HCT116 (cell line): ENCODE measurements at regions not wholly inside any gene's neighbourhood (a gene's known extent, or its start where the extent isn't known, plus 50 kb on each side); places are given as distances from the start of the nearest gene placed in this dataset.

Experiments used
- ATAC-seq: fragments of 200-7000 bp; cut with Tn5 transposase; 2 replicates; pipeline ENCODE4 v1.9.1; 2020; ENCODE audit warnings: mild to moderate bottlenecking, moderate library complexity
- BruUV-seq: library from RNA; stranded (reverse); fragments of 400-500 nt; replicated peaks from 2 replicates; lab custom pipeline; 2021; lab: Mats Ljungman, UMichigan
- CTCF ChIA-PET: fragments of 300-600 bp; sonication (Branson Sonifier 250); formaldehyde crosslinking; loops from one replicate; lab custom pipeline; 2021; ENCODE audit warnings: antibody characterized with exemption; lab: Charles Lee
- POLR2A ChIA-PET: fragments of 300-600, 350-600 bp; sonication (Branson Sonifier 250); formaldehyde crosslinking; loops from one replicate; lab custom pipeline; 2021; ENCODE audit warnings: antibody characterized with exemption; lab: Charles Lee
- RAD21 ChIA-PET, 2 experiments: fragments of 300-600 bp; sonication (Branson Sonifier 250); formaldehyde crosslinking; loops; one replicate each; lab custom pipeline; 2023; ENCODE audit warnings: low total read pairs in 2 of 2; ENCODE audit not compliant: uncharacterized antibody in 2 of 2, unreplicated experiment in 2 of 2, low non-redundant PET in 1 of 2; lab: Charles Lee
- DNase-seq: peaks from one replicate; pipeline ENCODE4 v3.0.0-alpha.2; 2010; ENCODE audit warnings: low read depth, low spot score
- H2AFZ ChIP-seq: fragments of 200-600 bp; shearing (Covaris generic), sonication (generic); 2 replicates; pipeline ENCODE4 v1.6.1; 2017; ENCODE audit warnings: low read depth, mixed run types, mixed read lengths, antibody characterized with exemption, low read length; ENCODE audit not compliant: poor library complexity, severe bottlenecking
- H3K27ac ChIP-seq: 2 replicates; pipeline ENCODE4 v1.5.1; 2012; ENCODE audit warnings: low read depth, low read length
- H3K27me3 ChIP-seq: fragments of 200-600 bp; sonication (generic); 2 replicates; pipeline ENCODE4 v1.6.1; 2016; ENCODE audit warnings: mixed run types, low read length, mixed read lengths; ENCODE audit not compliant: insufficient read depth
- H3K36me3 ChIP-seq, 2 experiments: fragments of 200-500 bp in 1 of 2; fragments of 200-600 bp in 1 of 2; sonication (Bioruptor generic) in 1 of 2; sonication (generic) in 1 of 2; 2 replicates each; pipeline versions ENCODE4 v1.5.1 to v1.6.1; 2014 to 2016; ENCODE audit warnings: low read length in 2 of 2, inconsistent platforms in 1 of 2, mixed read lengths in 1 of 2, mixed run types in 1 of 2; ENCODE audit not compliant: insufficient read depth in 2 of 2, control insufficient read depth in 1 of 2
- H3K4me1 ChIP-seq, 2 experiments: fragments of 200-600 bp in 1 of 2; sonication (generic) in 1 of 2; 2 replicates each; pipeline versions ENCODE4 v1.5.1 to v1.6.1; 2012 to 2017; ENCODE audit warnings: low read length in 2 of 2, inconsistent platforms in 1 of 2, mild to moderate bottlenecking in 1 of 2, mixed read lengths in 1 of 2, mixed run types in 1 of 2, moderate library complexity in 1 of 2; ENCODE audit not compliant: insufficient read depth in 2 of 2, control insufficient read depth in 1 of 2
- H3K4me2 ChIP-seq: fragments of 200-600 bp; sonication (generic); 2 replicates; pipeline ENCODE4 v1.6.1; 2017; ENCODE audit warnings: mixed run types, low read length, mixed read lengths
- H3K4me3 ChIP-seq, 2 experiments: fragments of 200-600 bp in 1 of 2; sonication (generic) in 1 of 2; replicated peaks in 1 of 2; 2 replicates each; pipeline ENCODE4 v1.5.1; 2011 to 2016; ENCODE audit warnings: low read length in 2 of 2, control low read depth in 1 of 2, low read depth in 1 of 2, mild to moderate bottlenecking in 1 of 2, mixed read lengths in 1 of 2, mixed run types in 1 of 2
- H3K79me2 ChIP-seq: fragments of 200-600 bp; sonication (generic); 2 replicates; pipeline ENCODE4 v1.6.1; 2017; ENCODE audit warnings: mild to moderate bottlenecking, mixed run types, low read length, moderate library complexity, mixed read lengths; ENCODE audit not compliant: insufficient read depth
- H3K9ac ChIP-seq: fragments of 200-600 bp; sonication (generic); 2 replicates; pipeline ENCODE4 v1.6.1; 2016; ENCODE audit warnings: low read length, mixed read lengths
- H3K9me2 ChIP-seq: fragments of 200-600 bp; sonication (generic), shearing (Covaris generic); 2 replicates; pipeline ENCODE4 v1.6.1; 2017; ENCODE audit warnings: mixed run types, mild to moderate bottlenecking, moderate library complexity; ENCODE audit not compliant: insufficient read depth
- H3K9me3 ChIP-seq, 2 experiments: fragments of 200-500 bp in 1 of 2; fragments of 200-600 bp in 1 of 2; sonication (Bioruptor generic) in 1 of 2; sonication (generic) in 1 of 2; 2 replicates each; pipeline ENCODE4 v1.6.1; 2014 to 2017; ENCODE audit warnings: low read length in 2 of 2, mixed read lengths in 2 of 2, inconsistent platforms in 1 of 2, low read depth in 1 of 2, mild to moderate bottlenecking in 1 of 2, mixed run types in 1 of 2, moderate library complexity in 1 of 2; ENCODE audit not compliant: control insufficient read depth in 1 of 2, insufficient read depth in 1 of 2
- H4K20me1 ChIP-seq: fragments of 200-600 bp; sonication (generic), shearing (Covaris generic); 2 replicates; pipeline ENCODE4 v1.6.1; 2017; ENCODE audit warnings: mixed run types, mild to moderate bottlenecking, moderate library complexity; ENCODE audit not compliant: insufficient read depth
- CBX3 ChIP-seq: IDR thresholded peaks from 2 replicates; pipeline ENCODE4 v1.6.1; 2012; ENCODE audit warnings: low read depth
- CEBPB ChIP-seq: IDR thresholded peaks from 2 replicates; pipeline ENCODE4 v1.6.1; 2012; ENCODE audit warnings: low read depth
- ELF1 ChIP-seq: IDR thresholded peaks from 2 replicates; pipeline ENCODE4 v1.6.1; 2012; ENCODE audit warnings: low read depth, borderline replicate concordance
- EZH2phosphoT487 ChIP-seq: fragments of 200-600 bp; IDR thresholded peaks from 2 replicates; pipeline ENCODE4 v1.6.1; 2018; ENCODE audit warnings: antibody characterized with exemption, borderline replicate concordance
- FOSL1 ChIP-seq: IDR thresholded peaks from 2 replicates; pipeline ENCODE4 v1.6.1; 2012; ENCODE audit warnings: low read depth
- JUND ChIP-seq: IDR thresholded peaks from 2 replicates; pipeline ENCODE4 v1.6.1; 2012
- POLR2A ChIP-seq: IDR thresholded peaks from 2 replicates; pipeline ENCODE4 v1.7.0; 2011; ENCODE audit warnings: borderline replicate concordance; ENCODE audit not compliant: insufficient read depth, insufficient read length; ENCODE audit errors: extremely low read depth
- RAD21 ChIP-seq: IDR thresholded peaks from 2 replicates; pipeline ENCODE4 v1.6.1; 2012; ENCODE audit warnings: low read depth, mild to moderate bottlenecking
- SRF ChIP-seq: IDR thresholded peaks from 2 replicates; pipeline ENCODE4 v1.6.1; 2012; ENCODE audit warnings: low read depth
- TCF7L2 ChIP-seq: IDR thresholded peaks from 2 replicates; pipeline ENCODE4 v1.7.0; 2011; ENCODE audit warnings: borderline replicate concordance, inconsistent platforms; ENCODE audit not compliant: insufficient read depth, insufficient read length; ENCODE audit errors: extremely low read depth
- YY1 ChIP-seq: IDR thresholded peaks from 2 replicates; pipeline ENCODE4 v1.6.1; 2011; ENCODE audit warnings: low read length, low read depth, moderate library complexity, mild to moderate bottlenecking; ENCODE audit not compliant: insufficient replicate concordance; ENCODE audit errors: extremely low read depth
- ZFX ChIP-seq: fragments of 450-650 bp; IDR thresholded peaks from 2 replicates; pipeline ENCODE4 v1.6.1; 2017
- ZNF274 ChIP-seq: fragments of 200-500 bp; sonication (Bioruptor generic); IDR thresholded peaks from 2 replicates; pipeline ENCODE4 v1.6.1; 2014; ENCODE audit warnings: mild to moderate bottlenecking, low read depth, low read length, inconsistent platforms
- intact Hi-C: fragments of 100-400 bp; cut with micrococcal nuclease; formaldehyde crosslinking; loops from 2 replicates; pipeline ENCODE4 v1.10.0; 2022
- TF ChIP-seq, protein P1 (sequence below): IDR thresholded peaks from 2 replicates; pipeline ENCODE4 v1.6.1; 2012
- TF ChIP-seq, protein P2 (sequence below): IDR thresholded peaks from 2 replicates; pipeline ENCODE4 v1.6.1; 2012; ENCODE audit warnings: low read depth

DNA sequence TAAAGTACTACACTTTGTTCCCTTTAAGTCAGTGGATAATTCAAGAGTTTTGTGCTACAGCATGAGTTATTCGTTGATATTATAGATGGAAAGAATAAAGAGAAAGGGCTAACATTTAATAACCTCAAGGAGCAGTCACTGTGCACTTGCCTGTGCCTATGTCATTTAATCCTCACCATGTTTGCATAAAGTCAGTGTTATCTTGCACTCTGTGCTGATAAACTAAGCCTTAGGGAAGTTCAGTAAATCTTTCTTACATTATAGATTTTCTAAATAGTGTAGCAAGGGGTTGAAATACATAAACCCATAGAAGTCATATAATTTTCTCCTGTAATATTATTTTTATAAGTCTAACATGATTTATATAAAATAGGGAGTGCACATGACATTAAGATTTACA, 103.1 kb downstream of the TMEM26 start:
- RAD21 ChIA-PET, result no interaction called here
- DNase-seq, result no peak
- TF ChIP-seq CBX3 (no peak), ZNF274 (no peak), JUND (no peak), POLR2A (no peak), FOSL1 (no peak), SRF (no peak), RAD21 (no peak), CEBPB (no peak), YY1 (no peak), ELF1 (no peak), ZFX (no peak), EZH2phosphoT487 (no peak), TCF7L2 (no peak)
- TF ChIP-seq, protein P1, sequence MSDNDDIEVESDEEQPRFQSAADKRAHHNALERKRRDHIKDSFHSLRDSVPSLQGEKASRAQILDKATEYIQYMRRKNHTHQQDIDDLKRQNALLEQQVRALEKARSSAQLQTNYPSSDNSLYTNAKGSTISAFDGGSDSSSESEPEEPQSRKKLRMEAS, result no peak
- TF ChIP-seq, protein P2, sequence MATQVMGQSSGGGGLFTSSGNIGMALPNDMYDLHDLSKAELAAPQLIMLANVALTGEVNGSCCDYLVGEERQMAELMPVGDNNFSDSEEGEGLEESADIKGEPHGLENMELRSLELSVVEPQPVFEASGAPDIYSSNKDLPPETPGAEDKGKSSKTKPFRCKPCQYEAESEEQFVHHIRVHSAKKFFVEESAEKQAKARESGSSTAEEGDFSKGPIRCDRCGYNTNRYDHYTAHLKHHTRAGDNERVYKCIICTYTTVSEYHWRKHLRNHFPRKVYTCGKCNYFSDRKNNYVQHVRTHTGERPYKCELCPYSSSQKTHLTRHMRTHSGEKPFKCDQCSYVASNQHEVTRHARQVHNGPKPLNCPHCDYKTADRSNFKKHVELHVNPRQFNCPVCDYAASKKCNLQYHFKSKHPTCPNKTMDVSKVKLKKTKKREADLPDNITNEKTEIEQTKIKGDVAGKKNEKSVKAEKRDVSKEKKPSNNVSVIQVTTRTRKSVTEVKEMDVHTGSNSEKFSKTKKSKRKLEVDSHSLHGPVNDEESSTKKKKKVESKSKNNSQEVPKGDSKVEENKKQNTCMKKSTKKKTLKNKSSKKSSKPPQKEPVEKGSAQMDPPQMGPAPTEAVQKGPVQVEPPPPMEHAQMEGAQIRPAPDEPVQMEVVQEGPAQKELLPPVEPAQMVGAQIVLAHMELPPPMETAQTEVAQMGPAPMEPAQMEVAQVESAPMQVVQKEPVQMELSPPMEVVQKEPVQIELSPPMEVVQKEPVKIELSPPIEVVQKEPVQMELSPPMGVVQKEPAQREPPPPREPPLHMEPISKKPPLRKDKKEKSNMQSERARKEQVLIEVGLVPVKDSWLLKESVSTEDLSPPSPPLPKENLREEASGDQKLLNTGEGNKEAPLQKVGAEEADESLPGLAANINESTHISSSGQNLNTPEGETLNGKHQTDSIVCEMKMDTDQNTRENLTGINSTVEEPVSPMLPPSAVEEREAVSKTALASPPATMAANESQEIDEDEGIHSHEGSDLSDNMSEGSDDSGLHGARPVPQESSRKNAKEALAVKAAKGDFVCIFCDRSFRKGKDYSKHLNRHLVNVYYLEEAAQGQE, result no peak
- ATAC-seq, result no peak
- Histone ChIP-seq H3K9me3 (no peaks in the 10 kb centered on the region), H2AFZ (no peak overlapping the region), H3K4me2 (no peak overlapping the region), H3K9me2 (no peaks in the 10 kb centered on the region), H3K4me1 (no peaks in the 10 kb centered on the region), H3K79me2 (no peaks in the 10 kb centered on the region), H3K27ac (no peak overlapping the region), H4K20me1 (no peaks in the 10 kb centered on the region), H3K9ac (no peak overlapping the region), H3K36me3 (no peaks in the 10 kb centered on the region), H3K4me3 (no peak overlapping the region), H3K27me3 (no peaks in the 10 kb centered on the region)
- CTCF ChIA-PET, result no interaction called here
- POLR2A ChIA-PET, result no interaction called here
- intact Hi-C loops, result no loop called here
- no TSS peak for BruUV-seq
